HG03175 (cell line): ENCODE measurements at regions not wholly inside any gene's neighbourhood (a gene's known extent, or its start where the extent isn't known, plus 50 kb on each side); places are given as distances from the start of the nearest gene placed in this dataset.

ENCODE experiments used
- ATAC-seq: cut with Tn5 transposase; IDR thresholded peaks from one replicate; pipeline ENCODE4 v1.9.1; 2021; ENCODE audit warnings: mild to moderate bottlenecking, moderate library complexity; ENCODE audit not compliant: unreplicated experiment

GRCh38 chr12:127389923-127390322 is 877.0 kb upstream of the TMEM132C start:
- no peak for ATAC-seq

- ATAC-seq = no peak
Observed at GRCh38 chr12:127393465-127393864, 873.5 kb upstream of the TMEM132C start.

- ATAC-seq = no peak
Observed at GRCh38 chr12:127393896-127394295, 873.1 kb upstream of the TMEM132C start.

GRCh38 chr12:127396734-127397133 is 870.2 kb upstream of the TMEM132C start:
- ATAC-seq = no peak

GRCh38 chr12:127398016-127398710 is 868.8 kb upstream of the TMEM132C start:
- ATAC-seq = no peak

- ATAC-seq = no peak
Observed at GRCh38 chr12:127399451-127399850, 867.5 kb upstream of the TMEM132C start.

GRCh38 chr12:127400221-127400620 is 866.7 kb upstream of the TMEM132C start:
- no peak for ATAC-seq

GRCh38 chr12:127401005-127401404 is 866.0 kb upstream of the TMEM132C start:
- ATAC-seq = no peak

GRCh38 chr12:127401536-127401935 is 865.4 kb upstream of the TMEM132C start:
- ATAC-seq = no peak

GRCh38 chr12:127411166-127411915 is 855.6 kb upstream of the TMEM132C start:
- no peak for ATAC-seq

- no peak for ATAC-seq
Observed at GRCh38 chr12:127411981-127412380, 855.0 kb upstream of the TMEM132C start.

- no peak for ATAC-seq
Observed at GRCh38 chr12:127412866-127413265, 854.1 kb upstream of the TMEM132C start.

- ATAC-seq = no peak
Observed at GRCh38 chr12:127414186-127414585, 852.8 kb upstream of the TMEM132C start.

- no peak for ATAC-seq
Observed at GRCh38 chr12:127414636-127415035, 852.3 kb upstream of the TMEM132C start.

- no peak for ATAC-seq
Observed at GRCh38 chr12:127416796-127417195, 850.2 kb upstream of the TMEM132C start.

- ATAC-seq = no peak
Observed at GRCh38 chr12:127419111-127419510, 847.9 kb upstream of the TMEM132C start.

- ATAC-seq = no peak
Observed at GRCh38 chr12:127421614-127422013, 845.4 kb upstream of the TMEM132C start.

GRCh38 chr12:127422935-127423566 is 843.9 kb upstream of the TMEM132C start:
- ATAC-seq = no peak

- no peak for ATAC-seq
Observed at GRCh38 chr12:127425474-127425873, 841.5 kb upstream of the TMEM132C start.

GRCh38 chr12:127428420-127428819 is 838.5 kb upstream of the TMEM132C start:
- ATAC-seq = no peak

- ATAC-seq = no peak
Observed at GRCh38 chr12:127429551-127430285, 837.3 kb upstream of the TMEM132C start.
